ENCODE measurements at regions not wholly inside any gene's neighbourhood (a gene's known extent, or its start where the extent isn't known, plus 50 kb on each side); places are given as distances from the start of the nearest gene placed in this dataset.

GRCh38 chr16:47884116-47884725 lies 271.6 kb downstream of the ABCC12 start:
- no peak for TF ChIP-seq SUZ12 (IDR thresholded peaks at IDR 0.05; ENCODE audit: extremely low read depth, insufficient read depth, insufficient read length)
- no peak for TF ChIP-seq YY1 (IDR thresholded peaks at IDR 0.05; ENCODE audit: insufficient read depth, insufficient read length)
- TF ChIP-seq ZNF274 (IDR thresholded peaks at IDR 0.05; ENCODE audit: low read depth, low read length), result no peak

Measured in NT2/D1 (cell line).